Gastroesophageal sphincter (tissue), 2 donors: ENCODE measurements at regions not wholly inside any gene's neighbourhood (a gene's known extent, or its start where the extent isn't known, plus 50 kb on each side); places are given as distances from the start of the nearest gene placed in this dataset.

ENCODE experiments used
- EP300 ChIP-seq: sonication (generic); formaldehyde crosslinking; IDR thresholded peaks from one replicate; pipeline ENCODE4 v1.6.1; 2017; ENCODE audit warnings: antibody characterized with exemption, mild to moderate bottlenecking
- POLR2A ChIP-seq, 2 donors: fragments of 450-650 bp; IDR thresholded peaks; one replicate each; pipeline ENCODE4 v1.6.1; 2017; ENCODE audit warnings: antibody characterized with exemption in 2 of 2, mild to moderate bottlenecking in 2 of 2, moderate library complexity in 1 of 2

DNA sequence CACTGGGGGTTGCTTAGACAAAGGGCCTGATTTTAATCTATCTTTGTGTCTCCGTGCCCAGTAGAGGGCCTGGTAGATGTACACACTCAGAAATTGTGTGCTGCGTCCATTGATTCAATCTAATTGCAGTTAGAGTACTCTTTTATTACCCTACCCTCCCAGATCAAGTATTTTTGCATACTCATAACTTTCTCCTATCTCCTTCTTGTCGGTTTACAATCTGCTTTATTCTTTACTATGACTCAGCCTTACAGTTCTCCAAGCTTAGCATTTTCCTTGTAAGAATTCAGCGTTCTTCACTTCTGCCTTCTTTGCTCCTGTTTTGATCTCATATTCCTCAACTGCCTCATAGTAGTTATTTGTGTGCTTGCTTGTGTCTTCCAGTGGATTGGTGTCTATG is 124.5 kb upstream of the ARRDC4 start:
- TF ChIP-seq POLR2A (IDR thresholded peaks at IDR 0.05): no peak
- TF ChIP-seq EP300: no peak
